ENCODE measurements at regions not wholly inside any gene's neighbourhood (a gene's known extent, or its start where the extent isn't known, plus 50 kb on each side); places are given as distances from the start of the nearest gene placed in this dataset.

GRCh38 chr14:41257476-41257875 is 349.2 kb upstream of the LRFN5 start:
- Mint-ChIP-seq H3K4me1 (no peaks in the 10 kb centered on the region), H3K4me3 (no peak overlapping the region), H3K27ac (no peak overlapping the region), H3K27me3 (ENCODE audit: low read depth) (no peaks in the 10 kb centered on the region), H3K36me3 (ENCODE audit: insufficient read depth in 1 of 3, low read depth in 3 of 3) (peaks cover 0 to 4% (median 3%) of the 10 kb centered on the region in 3 experiments; a peak in 2 of 7 replicates), H3K9me3 (peaks cover 4 to 5% of the 10 kb centered on the region in 2 experiments)
- Histone ChIP-seq H3K4me2 (ENCODE audit: insufficient read depth, insufficient read length, low read length) (no peak overlapping the region), H2BK15ac (ENCODE audit: low read depth, low read length) (no peak overlapping the region), H3K9me3 (ENCODE audit: control insufficient read depth, low read depth, low read length) (peaks cover 5% of the 10 kb centered on the region), H2AK5ac (ENCODE audit: insufficient read length, low read length) (no peak overlapping the region), H2BK12ac (ENCODE audit: insufficient read length, low read depth, low read length) (no peak overlapping the region), H3K27ac (ENCODE audit: insufficient read length, low read depth, low read length) (no peak overlapping the region), H3K79me2 (ENCODE audit: insufficient read depth, low read length) (no peaks in the 10 kb centered on the region), H4K91ac (ENCODE audit: insufficient read length, low read depth, low read length) (no peak overlapping the region), H3T11ph (ENCODE audit: low read length) (no peak overlapping the region), H3K14ac (ENCODE audit: insufficient read depth, low read length) (no peak overlapping the region), H2BK120ac (ENCODE audit: low read depth, low read length, poor library complexity, severe bottlenecking) (no peak overlapping the region), H3K4ac (ENCODE audit: low read depth, low read length) (no peak overlapping the region), H3K56ac (ENCODE audit: insufficient read length, low read depth, low read length) (no peak overlapping the region), H2AFZ (ENCODE audit: low read length) (no peak overlapping the region), H3K27me3 (ENCODE audit: insufficient read depth, low read length) (no peaks in the 10 kb centered on the region), H3K9ac (ENCODE audit: extremely low read depth, insufficient read length, low read length) (no peak overlapping the region), H2BK20ac (ENCODE audit: low read depth, low read length, poor library complexity, severe bottlenecking) (no peak overlapping the region), H3K4me1 (ENCODE audit: insufficient read depth, low read length) (no peaks in the 10 kb centered on the region), H2BK5ac (ENCODE audit: insufficient read length, low read length) (no peak overlapping the region), H4K8ac (replicated peaks; ENCODE audit: insufficient read length, low read depth, low read length) (no peak overlapping the region), H4K20me1 (ENCODE audit: control insufficient read depth, insufficient read depth, insufficient read length) (no peaks in the 10 kb centered on the region), H3K18ac (ENCODE audit: insufficient read length, low read depth, low read length) (no peak overlapping the region), H3K79me1 (ENCODE audit: insufficient read depth, low read depth, low read length, poor library complexity, severe bottlenecking) (no peaks in the 10 kb centered on the region), H4K5ac (ENCODE audit: insufficient read length, low read depth, low read length) (no peak overlapping the region), H3K23me2 (ENCODE audit: insufficient read length, low read depth, low read length, poor library complexity, severe bottlenecking) (peaks cover 2% of the 10 kb centered on the region), H3K23ac (ENCODE audit: insufficient read length, low read depth, low read length) (no peak overlapping the region)
- WGBS (ENCODE audit: extremely low coverage, insufficient read length, low lambda C conversion rate) = no CpG with 5 or more reads among the region's 2 CpGs
- TF ChIP-seq CTCF (conservative IDR thresholded peaks at IDR 0.05) = no peak
- no peak for DNase-seq
